Neutrophil (primary cell): ENCODE measurements at regions not wholly inside any gene's neighbourhood (a gene's known extent, or its start where the extent isn't known, plus 50 kb on each side); places are given as distances from the start of the nearest gene placed in this dataset.

Source experiments
- H3K27ac ChIP-seq: fragments of 200-600 bp; sonication (generic); 2 replicates; pipeline ENCODE4 v1.5.1; 2016; ENCODE audit warnings: mild to moderate bottlenecking, moderate library complexity
- H3K27me3 ChIP-seq: fragments of 200-600 bp; sonication (generic); 2 replicates; pipeline ENCODE4 v1.6.0; 2016; ENCODE audit warnings: mild to moderate bottlenecking
- H3K36me3 ChIP-seq: fragments of 200-600 bp; sonication (generic); 2 replicates; pipeline ENCODE4 v1.5.1; 2017
- H3K4me1 ChIP-seq, 2 experiments: fragments of 200-600 bp in 1 of 2; sonication (generic) in 1 of 2; 1 replicate in 1 of 2; 2 replicates in 1 of 2; pipeline versions ENCODE4 v1.5.1 to v1.6.1; 2013 to 2016; ENCODE audit warnings: low read depth in 1 of 2, low read length in 1 of 2, mild to moderate bottlenecking in 1 of 2, moderate library complexity in 1 of 2; ENCODE audit not compliant: control insufficient read depth in 1 of 2, insufficient read depth in 1 of 2
- H3K4me3 ChIP-seq, 2 experiments: fragments of 200-600 bp in 1 of 2; sonication (generic) in 1 of 2; 1 replicate in 1 of 2; 2 replicates in 1 of 2; pipeline ENCODE4 v1.5.1; 2013 to 2016; ENCODE audit warnings: low read depth in 1 of 2, low read length in 1 of 2, mild to moderate bottlenecking in 1 of 2, moderate library complexity in 1 of 2
- H3K9me3 ChIP-seq: fragments of 200-600 bp; sonication (generic); 2 replicates; pipeline ENCODE4 v1.5.1; 2016
- TF ChIP-seq, protein P1 (sequence below): fragments of 200-600 bp; sonication (generic); IDR thresholded peaks from 2 replicates; pipeline ENCODE4 v1.5.1; 2016; ENCODE audit warnings: antibody characterized with exemption

DNA sequence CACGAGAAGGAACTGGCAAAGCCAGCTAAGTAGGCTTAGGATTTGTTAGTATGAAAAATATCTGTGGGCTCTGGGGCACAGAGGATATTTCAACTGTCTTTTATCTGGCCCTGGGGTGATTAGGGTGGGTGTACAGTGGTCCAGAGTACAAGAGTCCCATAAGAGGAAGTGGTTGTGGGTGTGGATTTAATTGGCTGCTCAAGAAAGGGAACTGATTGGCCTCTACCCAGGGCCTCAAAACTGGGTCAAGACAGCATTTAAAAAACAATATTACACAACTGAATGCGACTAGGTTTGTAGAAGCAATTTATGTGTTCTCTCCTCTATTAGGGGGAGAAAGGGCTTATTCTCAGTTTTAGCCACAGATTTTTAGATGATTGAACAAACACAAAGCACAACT is 1353.4 kb upstream of the WWC1 start:
- no peaks in the 10 kb centered on the region for H3K4me1 ChIP-seq
- TF ChIP-seq, protein P1, sequence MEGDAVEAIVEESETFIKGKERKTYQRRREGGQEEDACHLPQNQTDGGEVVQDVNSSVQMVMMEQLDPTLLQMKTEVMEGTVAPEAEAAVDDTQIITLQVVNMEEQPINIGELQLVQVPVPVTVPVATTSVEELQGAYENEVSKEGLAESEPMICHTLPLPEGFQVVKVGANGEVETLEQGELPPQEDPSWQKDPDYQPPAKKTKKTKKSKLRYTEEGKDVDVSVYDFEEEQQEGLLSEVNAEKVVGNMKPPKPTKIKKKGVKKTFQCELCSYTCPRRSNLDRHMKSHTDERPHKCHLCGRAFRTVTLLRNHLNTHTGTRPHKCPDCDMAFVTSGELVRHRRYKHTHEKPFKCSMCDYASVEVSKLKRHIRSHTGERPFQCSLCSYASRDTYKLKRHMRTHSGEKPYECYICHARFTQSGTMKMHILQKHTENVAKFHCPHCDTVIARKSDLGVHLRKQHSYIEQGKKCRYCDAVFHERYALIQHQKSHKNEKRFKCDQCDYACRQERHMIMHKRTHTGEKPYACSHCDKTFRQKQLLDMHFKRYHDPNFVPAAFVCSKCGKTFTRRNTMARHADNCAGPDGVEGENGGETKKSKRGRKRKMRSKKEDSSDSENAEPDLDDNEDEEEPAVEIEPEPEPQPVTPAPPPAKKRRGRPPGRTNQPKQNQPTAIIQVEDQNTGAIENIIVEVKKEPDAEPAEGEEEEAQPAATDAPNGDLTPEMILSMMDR = no peak
- H3K27ac ChIP-seq = no peak overlapping the region
- H3K27me3 ChIP-seq = no peaks in the 10 kb centered on the region
- no peak overlapping the region for H3K4me3 ChIP-seq
- no peaks in the 10 kb centered on the region for H3K9me3 ChIP-seq
- no peaks in the 10 kb centered on the region for H3K36me3 ChIP-seq

DNA sequence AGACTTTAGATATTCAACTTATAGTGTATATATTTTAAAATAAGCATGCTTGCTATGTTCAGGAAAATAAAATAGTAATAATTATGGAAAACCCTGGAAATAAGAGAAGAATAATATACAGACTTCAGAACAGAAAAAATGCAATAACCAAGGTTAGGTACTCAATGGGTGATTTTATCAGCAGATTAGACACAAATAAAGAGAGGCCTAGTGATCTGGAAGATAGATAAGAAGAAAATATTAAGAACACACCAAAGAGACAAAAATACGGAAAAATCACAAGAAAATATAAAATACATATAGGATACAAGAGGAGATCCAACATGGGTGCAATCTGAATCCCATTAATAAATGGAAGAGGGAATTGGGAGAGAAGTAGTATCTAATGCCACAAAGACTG is 1348.5 kb upstream of the WWC1 start:
- Histone ChIP-seq H3K4me1 (no peaks in the 10 kb centered on the region), H3K27ac (no peak overlapping the region), H3K36me3 (no peaks in the 10 kb centered on the region), H3K9me3 (no peaks in the 10 kb centered on the region), H3K4me3 (no peak overlapping the region), H3K27me3 (no peaks in the 10 kb centered on the region)
- TF ChIP-seq, protein P1 = no peak

DNA sequence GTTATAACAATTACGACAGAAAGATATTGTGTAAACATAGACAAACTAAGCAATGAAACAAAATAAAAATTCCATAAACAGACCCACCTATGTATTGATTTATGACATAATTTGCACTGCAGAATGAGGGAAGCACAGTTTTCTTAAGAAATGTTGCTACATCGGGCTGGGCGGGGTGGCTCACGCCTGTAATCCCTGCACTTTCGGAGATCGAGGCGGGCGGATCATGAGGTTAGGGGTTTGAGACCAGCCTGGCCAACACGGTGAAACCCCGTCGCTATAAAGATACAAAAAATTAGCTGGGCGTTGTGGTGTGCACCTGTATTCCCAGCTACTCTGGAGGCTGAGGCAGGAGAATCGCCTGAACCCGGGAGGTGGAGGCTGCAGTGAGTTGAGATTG is 1344.4 kb upstream of the WWC1 start:
- Histone ChIP-seq H3K27ac (no peak overlapping the region), H3K4me3 (no peak overlapping the region), H3K4me1 (no peaks in the 10 kb centered on the region), H3K27me3 (no peaks in the 10 kb centered on the region), H3K9me3 (no peaks in the 10 kb centered on the region), H3K36me3 (no peaks in the 10 kb centered on the region)
- TF ChIP-seq, protein P1 = no peak

DNA sequence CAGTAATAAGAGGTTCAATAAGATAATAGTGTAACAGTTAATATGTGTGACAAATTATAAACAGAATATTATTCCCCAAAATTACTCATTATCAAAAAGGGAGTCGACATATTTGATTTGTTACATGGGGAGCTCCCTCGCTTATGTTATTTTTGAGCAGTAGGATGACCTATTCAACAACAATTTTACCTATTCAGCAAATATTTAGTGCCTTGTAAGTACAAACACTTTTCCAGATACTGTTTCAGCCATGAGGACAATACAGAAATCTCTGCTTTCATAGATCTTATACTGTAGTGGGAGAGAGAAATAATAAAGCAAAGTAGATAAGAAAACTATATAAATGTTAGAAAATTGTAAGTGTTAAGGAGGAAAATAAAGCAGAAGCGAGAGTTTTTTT is 1342.8 kb upstream of the WWC1 start:
- no peaks in the 10 kb centered on the region for H3K36me3 ChIP-seq
- H3K27me3 ChIP-seq = no peaks in the 10 kb centered on the region
- TF ChIP-seq, protein P1 = no peak

DNA sequence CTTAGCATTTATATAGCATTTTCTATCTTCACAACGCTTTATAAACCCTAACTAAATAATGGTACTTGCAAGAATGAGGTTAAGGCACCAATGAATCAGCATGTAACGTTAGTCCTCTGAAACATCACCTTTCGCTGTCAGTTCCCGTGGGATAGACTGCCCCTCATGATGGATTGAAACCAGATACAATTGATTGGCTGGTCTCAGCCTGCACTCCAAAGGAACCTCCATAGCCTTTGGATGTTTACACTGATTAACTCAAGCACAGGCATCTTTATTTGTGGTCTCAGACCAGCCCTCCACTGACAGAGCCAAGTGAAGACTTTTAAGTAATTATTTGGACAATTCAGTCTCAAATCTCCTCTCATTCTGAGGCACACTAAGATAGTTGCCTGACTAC is 1339.4 kb upstream of the WWC1 start:
- no peaks in the 10 kb centered on the region for H3K9me3 ChIP-seq
- no peaks in the 10 kb centered on the region for H3K36me3 ChIP-seq
- no peak overlapping the region for H3K27ac ChIP-seq
- H3K4me3 ChIP-seq = no peak overlapping the region
- no peaks in the 10 kb centered on the region for H3K27me3 ChIP-seq
- TF ChIP-seq, protein P1 = no peak
- H3K4me1 ChIP-seq = no peaks in the 10 kb centered on the region

More for the DNA sequence above, 1342.8 kb upstream of the WWC1 start:
- H3K9me3 ChIP-seq = no peaks in the 10 kb centered on the region
- H3K27ac ChIP-seq = no peak overlapping the region
- H3K4me3 ChIP-seq = no peak overlapping the region
- H3K4me1 ChIP-seq = no peaks in the 10 kb centered on the region

DNA sequence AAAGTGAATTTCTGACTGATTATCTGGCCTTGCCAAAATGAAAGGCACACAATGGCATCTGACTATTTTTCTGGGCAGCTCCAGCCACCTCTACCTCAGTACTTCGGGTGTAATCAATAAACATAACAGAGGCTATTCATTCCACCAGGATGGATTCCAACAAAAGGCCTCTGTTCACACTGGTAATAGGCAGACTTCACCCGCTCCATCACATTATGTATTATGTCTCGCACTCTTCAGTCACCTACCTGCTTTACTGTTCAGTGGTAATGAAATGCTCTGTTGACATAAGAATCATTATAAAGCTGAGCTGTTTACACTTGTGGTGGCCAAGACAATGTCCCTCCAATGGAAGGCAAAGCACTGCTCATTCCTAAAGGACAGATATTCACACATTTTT is 1333.7 kb upstream of the WWC1 start:
- no peaks in the 10 kb centered on the region for H3K4me1 ChIP-seq
- H3K27me3 ChIP-seq = no peaks in the 10 kb centered on the region
- H3K4me3 ChIP-seq = no peak overlapping the region
- no peak overlapping the region for H3K27ac ChIP-seq
- TF ChIP-seq, protein P1 = no peak
- H3K9me3 ChIP-seq = no peaks in the 10 kb centered on the region
- H3K36me3 ChIP-seq = no peaks in the 10 kb centered on the region
